ENCODE measurements at regions not wholly inside any gene's neighbourhood (a gene's known extent, or its start where the extent isn't known, plus 50 kb on each side); places are given as distances from the start of the nearest gene placed in this dataset.

- no peaks in the 10 kb centered on the region for H3K4me1 ChIP-seq (ENCODE audit: low read length)
- no peak overlapping the region for H2AFZ ChIP-seq (ENCODE audit: low read depth, low read length)
- H4K20me1 ChIP-seq (ENCODE audit: insufficient read depth, low read length) = no peaks in the 10 kb centered on the region
- H3K27ac ChIP-seq (ENCODE audit: low read length) = no peak overlapping the region
- no peak overlapping the region for H3K4me2 ChIP-seq (ENCODE audit: low read length)
- no peak overlapping the region for H3K4me3 ChIP-seq (ENCODE audit: low read length)
- H3K9ac ChIP-seq (ENCODE audit: low read length) = no peak overlapping the region
- H3K36me3 ChIP-seq (replicated peaks; ENCODE audit: low read depth, low read length) = no peaks in the 10 kb centered on the region
- no peak for TF ChIP-seq EZH2phosphoT487 (IDR thresholded peaks at IDR 0.05; ENCODE audit: low read depth)
- TF ChIP-seq CTCF (IDR thresholded peaks at IDR 0.05; ENCODE audit: low read depth, low read length) = no peak
- no peaks in the 10 kb centered on the region for H3K79me2 ChIP-seq (ENCODE audit: low read length)
- no peaks in the 10 kb centered on the region for H3K9me3 ChIP-seq (ENCODE audit: insufficient read depth, low read length)
- H3K27me3 ChIP-seq (ENCODE audit: low read depth, low read length) = no peaks in the 10 kb centered on the region
Observed at GRCh38 chrX:16433021-16433420, 216.9 kb upstream of the S100G start.

GRCh38 chrX:16435399-16435986 lies 214.5 kb upstream of the S100G start:
- Histone ChIP-seq H3K4me2 (ENCODE audit: low read length) (no peak overlapping the region), H3K9me3 (ENCODE audit: insufficient read depth, low read length) (no peaks in the 10 kb centered on the region), H3K27ac (ENCODE audit: low read length) (no peak overlapping the region), H3K4me1 (ENCODE audit: low read length) (no peaks in the 10 kb centered on the region), H3K9ac (ENCODE audit: low read length) (no peak overlapping the region), H3K4me3 (ENCODE audit: low read length) (no peak overlapping the region), H2AFZ (ENCODE audit: low read depth, low read length) (no peak overlapping the region), H4K20me1 (ENCODE audit: insufficient read depth, low read length) (no peaks in the 10 kb centered on the region), H3K36me3 (replicated peaks; ENCODE audit: low read depth, low read length) (no peaks in the 10 kb centered on the region), H3K27me3 (ENCODE audit: low read depth, low read length) (no peaks in the 10 kb centered on the region), H3K79me2 (ENCODE audit: low read length) (no peaks in the 10 kb centered on the region)
- no peak for TF ChIP-seq EZH2phosphoT487 (IDR thresholded peaks at IDR 0.05; ENCODE audit: low read depth)
- TF ChIP-seq CTCF (IDR thresholded peaks at IDR 0.05; ENCODE audit: low read depth, low read length) = no peak

GRCh38 chrX:16436348-16437188 lies 213.4 kb upstream of the S100G start:
- Histone ChIP-seq H3K27me3 (ENCODE audit: low read depth, low read length) (no peaks in the 10 kb centered on the region), H4K20me1 (ENCODE audit: insufficient read depth, low read length) (no peaks in the 10 kb centered on the region), H3K4me3 (ENCODE audit: low read length) (peak overlapping the region; percentile 37; the same call in 1 of the 2 replicates), H3K4me2 (ENCODE audit: low read length) (peak overlapping the region; percentile 45; the same call in 1 of the 2 replicates), H2AFZ (ENCODE audit: low read depth, low read length) (no peak overlapping the region), H3K79me2 (ENCODE audit: low read length) (no peaks in the 10 kb centered on the region), H3K9ac (ENCODE audit: low read length) (no peak overlapping the region), H3K4me1 (ENCODE audit: low read length) (no peaks in the 10 kb centered on the region), H3K9me3 (ENCODE audit: insufficient read depth, low read length) (no peaks in the 10 kb centered on the region), H3K27ac (ENCODE audit: low read length) (no peak overlapping the region), H3K36me3 (replicated peaks; ENCODE audit: low read depth, low read length) (no peaks in the 10 kb centered on the region)
- TF ChIP-seq EZH2phosphoT487 (IDR thresholded peaks at IDR 0.05; ENCODE audit: low read depth) = no peak
- peak; percentile 69 for TF ChIP-seq CTCF (IDR thresholded peaks at IDR 0.05; ENCODE audit: low read depth, low read length)

GRCh38 chrX:16440446-16440845 lies 209.5 kb upstream of the S100G start:
- Histone ChIP-seq H3K4me2 (ENCODE audit: low read length) (no peak overlapping the region), H3K9me3 (ENCODE audit: insufficient read depth, low read length) (no peaks in the 10 kb centered on the region), H3K27ac (ENCODE audit: low read length) (no peak overlapping the region), H3K79me2 (ENCODE audit: low read length) (no peaks in the 10 kb centered on the region), H3K9ac (ENCODE audit: low read length) (no peak overlapping the region), H2AFZ (ENCODE audit: low read depth, low read length) (no peak overlapping the region), H3K4me1 (ENCODE audit: low read length) (no peaks in the 10 kb centered on the region), H4K20me1 (ENCODE audit: insufficient read depth, low read length) (no peaks in the 10 kb centered on the region), H3K4me3 (ENCODE audit: low read length) (no peak overlapping the region), H3K27me3 (ENCODE audit: low read depth, low read length) (no peaks in the 10 kb centered on the region; the same call in 1 of the 2 replicates), H3K36me3 (replicated peaks; ENCODE audit: low read depth, low read length) (no peaks in the 10 kb centered on the region)
- TF ChIP-seq EZH2phosphoT487 (IDR thresholded peaks at IDR 0.05; ENCODE audit: low read depth) (no peak), CTCF (IDR thresholded peaks at IDR 0.05; ENCODE audit: low read depth, low read length) (no peak)

Measured in OCI-LY3 (cell line).